ENCODE measurements at regions not wholly inside any gene's neighbourhood (a gene's known extent, or its start where the extent isn't known, plus 50 kb on each side); places are given as distances from the start of the nearest gene placed in this dataset.

DNA sequence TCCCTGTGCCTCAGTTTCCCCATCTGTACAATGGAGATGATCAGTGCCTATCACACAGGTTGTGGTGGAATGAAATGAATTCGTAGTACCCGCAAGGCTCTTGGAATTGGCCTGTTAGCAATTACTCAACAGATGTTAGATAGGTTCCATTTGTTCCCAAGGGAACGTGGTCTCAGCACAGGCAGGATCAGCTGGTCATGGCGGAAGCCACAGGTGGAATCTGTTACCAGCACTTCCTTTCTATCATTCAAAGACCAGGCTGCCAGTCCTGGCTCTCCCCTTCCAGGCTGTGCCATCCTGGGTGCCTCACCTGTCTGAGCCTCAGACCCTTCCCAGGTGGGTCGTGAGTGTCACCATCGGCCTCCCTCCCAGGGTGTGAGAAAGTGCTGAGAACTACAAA, 61.5 kb downstream of the FBXO2 start:
- TF ChIP-seq MAFK (IDR thresholded peaks at IDR 0.05; ENCODE audit: low read depth, low read length) (no peak), RFX5 (IDR thresholded peaks at IDR 0.05; ENCODE audit: borderline replicate concordance, low read depth, low read length) (no peak), NRF1 (IDR thresholded peaks at IDR 0.05; ENCODE audit: low read depth, low read length) (no peak), TCF12 (IDR thresholded peaks at IDR 0.05; ENCODE audit: low read depth, low read length) (no peak), FOSL1 (IDR thresholded peaks at IDR 0.05; ENCODE audit: insufficient read depth, low read depth, low read length) (no peak), RBBP5 (IDR thresholded peaks at IDR 0.05; ENCODE audit: borderline replicate concordance, low read depth, low read length) (no peak), SIX5 (IDR thresholded peaks at IDR 0.05; ENCODE audit: low read depth, low read length) (no peak)
- FAIRE-seq (no peak), DNase-seq (ENCODE audit: low read depth in 1 of 2, low spot score in 2 of 2) (no peak)
- Histone ChIP-seq H3K4me2 (ENCODE audit: insufficient read depth in 1 of 2, low read depth in 2 of 2, low read length in 2 of 2) (no peak overlapping the region), H3K79me1 (ENCODE audit: low read depth, low read length) (no peaks in the 10 kb centered on the region), H3K9me3 (ENCODE audit: insufficient read depth in 2 of 2, low read depth in 1 of 2, low read length in 1 of 2) (no peaks in the 10 kb centered on the region), H2AFZ (ENCODE audit: low read length) (no peak overlapping the region), H4K8ac (ENCODE audit: extremely low read depth, insufficient read depth, low read length) (no peak overlapping the region), H4K91ac (replicated peaks; ENCODE audit: insufficient read length, low read length) (no peak overlapping the region), H3K27me3 (replicated peaks in 1 of 4; ENCODE audit: control insufficient read depth in 3 of 4, extremely low read depth in 1 of 4, insufficient read depth in 3 of 4, low read length in 3 of 4) (peaks cover 0 to 3% (median 0%) of the 10 kb centered on the region in 4 experiments; a peak in 1 of 7 replicates), H4K5ac (ENCODE audit: insufficient read length, low read depth, low read length) (no peak overlapping the region), H3K4me3 (ENCODE audit: extremely low read depth in 1 of 4, insufficient read depth in 2 of 4, low read depth in 3 of 4, low read length in 4 of 4) (no peak overlapping the region), H2BK12ac (ENCODE audit: low read depth, low read length) (no peak overlapping the region), H3K56ac (replicated peaks; ENCODE audit: insufficient read length, low read depth, low read length) (no peak overlapping the region), H3K23ac (ENCODE audit: insufficient read length) (no peak overlapping the region), H4K20me1 (replicated peaks in 1 of 2; ENCODE audit: control insufficient read depth in 1 of 2, insufficient read depth in 2 of 2, low read length in 2 of 2) (no peaks in the 10 kb centered on the region), H2BK120ac (replicated peaks; ENCODE audit: low read depth, low read length) (no peak overlapping the region), H2BK5ac (ENCODE audit: low read depth, low read length) (no peak overlapping the region), H2BK20ac (ENCODE audit: low read length) (no peak overlapping the region), H2BK15ac (ENCODE audit: low read length) (peak overlapping the region; percentile 12), H3K18ac (ENCODE audit: extremely low read depth, low read length) (no peak overlapping the region), H3K9ac (replicated peaks in 1 of 4; ENCODE audit: extremely low read depth in 1 of 4, low read depth in 3 of 4, low read length in 3 of 4) (no peak overlapping the region), H3K14ac (ENCODE audit: insufficient read length) (no peak overlapping the region), H3K23me2 (ENCODE audit: low read depth, low read length) (no peaks in the 10 kb centered on the region), H3K36me3 (ENCODE audit: control insufficient read depth in 2 of 4, insufficient read depth in 4 of 4, low read length in 3 of 4) (no peaks in the 10 kb centered on the region), H2AK5ac (ENCODE audit: low read depth, low read length) (no peak overlapping the region), H3K4ac (replicated peaks; ENCODE audit: insufficient read length, low read depth, low read length) (no peak overlapping the region), H3K27ac (ENCODE audit: low read depth, low read length) (no peak overlapping the region), H3K4me1 (replicated peaks in 1 of 4; ENCODE audit: control insufficient read depth in 3 of 4, insufficient read depth in 4 of 4, low read length in 3 of 4) (peaks cover 2 to 8% (median 5%) of the 10 kb centered on the region in 4 experiments), H3K79me2 (ENCODE audit: control insufficient read depth in 1 of 2, insufficient read depth in 2 of 2, low read length in 2 of 2) (no peaks in the 10 kb centered on the region)
- CTCF ChIA-PET (ENCODE audit: partially characterized antibody), result interaction anchor here (0.6 to 4.1 kb wide), 11 partner anchors 7 to 435 kb away, joined by 3 to 21 read pairs (median 6); no protein-coding TSS in a partner anchor
- POLR2A ChIA-PET (ENCODE audit: partially characterized antibody), result interaction anchor here (1.1 kb wide), 2 partner anchors 29 to 90 kb away, joined by 3 to 4 read pairs; no protein-coding TSS in a partner anchor
- WGBS, 2 experiments (ENCODE audit: extremely low coverage in 1 of 2, insufficient coverage in 1 of 2, insufficient read length in 1 of 2, insufficient replicate concordance in 2 of 2, low coverage in 1 of 2, low lambda C conversion rate in 2 of 2, missing lambda C conversion rate in 1 of 2), result 91% methylated on average over 6 of the region's 6 CpGs; no CpG with 5 or more reads in 1 of the 2 experiments

Measured in H1 (cell line).